H9 (cell line): ENCODE measurements at regions not wholly inside any gene's neighbourhood (a gene's known extent, or its start where the extent isn't known, plus 50 kb on each side); places are given as distances from the start of the nearest gene placed in this dataset.

Experiments used
- DNase-seq: peaks from one replicate; pipeline ENCODE4 v3.0.0-alpha.2; 2017
- H2AFZ ChIP-seq: one replicate; pipeline ENCODE4 v1.6.1; 2013; ENCODE audit warnings: mild to moderate bottlenecking, low read length, control low read depth, moderate library complexity
- H2AK5ac ChIP-seq: 2 replicates; pipeline ENCODE4 v1.6.1; 2013; ENCODE audit warnings: low read length, control low read depth, mixed read lengths; ENCODE audit not compliant: insufficient read length
- H2BK120ac ChIP-seq: one replicate; pipeline ENCODE4 v1.6.1; 2013; ENCODE audit warnings: low read depth, mild to moderate bottlenecking, low read length, control low read depth, inconsistent platforms; ENCODE audit not compliant: poor library complexity, severe bottlenecking
- H2BK12ac ChIP-seq: 2 replicates; pipeline ENCODE4 v1.6.1; 2013; ENCODE audit warnings: low read length, control low read depth, mixed read lengths, low read depth; ENCODE audit not compliant: insufficient read length
- H2BK15ac ChIP-seq: 2 replicates; pipeline ENCODE4 v1.6.1; 2013; ENCODE audit warnings: low read depth, low read length, control low read depth
- H2BK20ac ChIP-seq: one replicate; pipeline ENCODE4 v1.6.1; 2013; ENCODE audit warnings: low read depth, mild to moderate bottlenecking, low read length, control low read depth, inconsistent platforms; ENCODE audit not compliant: poor library complexity, severe bottlenecking
- H2BK5ac ChIP-seq: 2 replicates; pipeline ENCODE4 v1.6.1; 2013; ENCODE audit warnings: low read length, control low read depth, mixed read lengths; ENCODE audit not compliant: insufficient read length
- H3K14ac ChIP-seq: 2 replicates; pipeline ENCODE4 v1.6.1; 2013; ENCODE audit warnings: low read length, control low read depth; ENCODE audit not compliant: insufficient read depth
- H3K18ac ChIP-seq: 2 replicates; pipeline ENCODE4 v1.6.1; 2013; ENCODE audit warnings: low read depth, mild to moderate bottlenecking, mixed read lengths, low read length, control low read depth; ENCODE audit not compliant: insufficient read length
- H3K23ac ChIP-seq: 2 replicates; pipeline ENCODE4 v1.6.1; 2013; ENCODE audit warnings: low read length, control low read depth, mixed read lengths, low read depth; ENCODE audit not compliant: insufficient read length
- H3K23me2 ChIP-seq: 2 replicates; pipeline ENCODE4 v1.6.1; 2013; ENCODE audit warnings: low read depth, mild to moderate bottlenecking, mixed read lengths, low read length, control low read depth; ENCODE audit not compliant: insufficient read length, poor library complexity, severe bottlenecking
- H3K27ac ChIP-seq: 2 replicates; pipeline ENCODE4 v1.5.1; 2013; ENCODE audit warnings: low read length, control low read depth, mixed read lengths, low read depth; ENCODE audit not compliant: insufficient read length
- H3K27me3 ChIP-seq: 2 replicates; pipeline ENCODE4 v1.6.1; 2013; ENCODE audit warnings: low read length, control low read depth, inconsistent platforms; ENCODE audit not compliant: insufficient read depth
- H3K4ac ChIP-seq: 2 replicates; pipeline ENCODE4 v1.6.1; 2013; ENCODE audit warnings: low read depth, mild to moderate bottlenecking, control low read depth, inconsistent platforms, low read length, moderate library complexity
- H3K4me1 ChIP-seq: 2 replicates; pipeline ENCODE4 v1.6.1; 2013; ENCODE audit warnings: low read length, control low read depth, inconsistent platforms; ENCODE audit not compliant: insufficient read depth
- H3K4me2 ChIP-seq: 2 replicates; pipeline ENCODE4 v1.6.1; 2013; ENCODE audit warnings: low read length, control low read depth, mixed read lengths; ENCODE audit not compliant: insufficient read length, insufficient read depth
- H3K56ac ChIP-seq: 2 replicates; pipeline ENCODE4 v1.6.1; 2013; ENCODE audit warnings: low read depth, mild to moderate bottlenecking, mixed read lengths, low read length, control low read depth; ENCODE audit not compliant: insufficient read length
- H3K79me1 ChIP-seq: 2 replicates; pipeline ENCODE4 v1.6.1; 2013; ENCODE audit warnings: low read depth, mild to moderate bottlenecking, moderate library complexity, low read length, control low read depth, inconsistent platforms; ENCODE audit not compliant: insufficient read depth, poor library complexity, severe bottlenecking
- H3K79me2 ChIP-seq: 2 replicates; pipeline ENCODE4 v1.6.1; 2013; ENCODE audit warnings: low read length, control low read depth, inconsistent platforms; ENCODE audit not compliant: insufficient read depth
- H3K9ac ChIP-seq: 2 replicates; pipeline ENCODE4 v1.6.1; 2013; ENCODE audit warnings: low read length, control low read depth, mixed read lengths; ENCODE audit not compliant: insufficient read length; ENCODE audit errors: extremely low read depth
- H3K9me3 ChIP-seq: one replicate; pipeline ENCODE4 v1.6.1; 2013; ENCODE audit warnings: low read depth, low read length, inconsistent platforms; ENCODE audit not compliant: control insufficient read depth
- H3T11ph ChIP-seq: one replicate; pipeline ENCODE4 v1.6.1; 2013; ENCODE audit warnings: mild to moderate bottlenecking, low read length, control low read depth, inconsistent platforms
- H4K20me1 ChIP-seq: one replicate; pipeline ENCODE4 v1.6.1; 2013; ENCODE audit not compliant: control insufficient read depth, insufficient read length, insufficient read depth
- H4K5ac ChIP-seq: 2 replicates; pipeline ENCODE4 v1.6.1; 2013; ENCODE audit warnings: low read depth, mild to moderate bottlenecking, mixed read lengths, low read length, control low read depth; ENCODE audit not compliant: insufficient read length
- H4K8ac ChIP-seq: replicated peaks from 2 replicates; pipeline ENCODE4 v1.6.1; 2013; ENCODE audit warnings: low read length, control low read depth, mixed read lengths, low read depth; ENCODE audit not compliant: insufficient read length
- H4K91ac ChIP-seq: 2 replicates; pipeline ENCODE4 v1.6.1; 2013; ENCODE audit warnings: low read depth, mild to moderate bottlenecking, moderate library complexity, mixed read lengths, low read length, control low read depth; ENCODE audit not compliant: insufficient read length
- H3K27ac Mint-ChIP-seq, 3 experiments: 2 replicates in 2 of 3; 3 replicates in 1 of 3; pipeline ENCODE4 v1.8.0; 2020 to 2021; ENCODE audit warnings: mixed read lengths in 3 of 3, mild to moderate bottlenecking in 1 of 3, moderate library complexity in 1 of 3
- H3K27me3 Mint-ChIP-seq: 2 replicates; pipeline ENCODE4 v1.8.0; 2021; ENCODE audit warnings: low read depth, mild to moderate bottlenecking, moderate library complexity, mixed read lengths
- H3K36me3 Mint-ChIP-seq, 3 experiments: 2 replicates in 2 of 3; 3 replicates in 1 of 3; pipeline ENCODE4 v1.8.0; 2020 to 2021; ENCODE audit warnings: low read depth in 3 of 3, mixed read lengths in 3 of 3; ENCODE audit not compliant: insufficient read depth in 1 of 3
- H3K4me1 Mint-ChIP-seq, 2 experiments: 2 replicates each; pipeline ENCODE4 v1.8.0; 2020; ENCODE audit warnings: mixed read lengths in 2 of 2
- H3K4me3 Mint-ChIP-seq, 2 experiments: 2 replicates in 1 of 2; 3 replicates in 1 of 2; pipeline ENCODE4 v1.8.0; 2020 to 2021; ENCODE audit warnings: mild to moderate bottlenecking in 2 of 2, mixed read lengths in 2 of 2, moderate library complexity in 1 of 2
- H3K9me3 Mint-ChIP-seq, 2 experiments: 2 replicates in 1 of 2; 3 replicates in 1 of 2; pipeline ENCODE4 v1.8.0; 2020; ENCODE audit warnings: mild to moderate bottlenecking in 2 of 2, mixed read lengths in 2 of 2, moderate library complexity in 1 of 2
- WGBS: extraction: QIAGEN DNeasy Blood & Tissue Kit; methylation state at CpG from one replicate; pipeline ENCODE4 v1.1.7; 2013; ENCODE audit warnings: missing lambda C conversion rate, low lambda C conversion rate, mixed read lengths; ENCODE audit not compliant: insufficient read length; ENCODE audit errors: extremely low coverage; 5-methylcytosine and 5-hydroxymethylcytosine counted together
- TF ChIP-seq, protein P1 (sequence below): fragments of 200-600 bp; sonication (generic); conservative IDR thresholded peaks from 3 replicates; pipeline ENCODE4 v1.8.0; 2021; ENCODE audit warnings: antibody characterized with exemption, mild to moderate bottlenecking

DNA sequence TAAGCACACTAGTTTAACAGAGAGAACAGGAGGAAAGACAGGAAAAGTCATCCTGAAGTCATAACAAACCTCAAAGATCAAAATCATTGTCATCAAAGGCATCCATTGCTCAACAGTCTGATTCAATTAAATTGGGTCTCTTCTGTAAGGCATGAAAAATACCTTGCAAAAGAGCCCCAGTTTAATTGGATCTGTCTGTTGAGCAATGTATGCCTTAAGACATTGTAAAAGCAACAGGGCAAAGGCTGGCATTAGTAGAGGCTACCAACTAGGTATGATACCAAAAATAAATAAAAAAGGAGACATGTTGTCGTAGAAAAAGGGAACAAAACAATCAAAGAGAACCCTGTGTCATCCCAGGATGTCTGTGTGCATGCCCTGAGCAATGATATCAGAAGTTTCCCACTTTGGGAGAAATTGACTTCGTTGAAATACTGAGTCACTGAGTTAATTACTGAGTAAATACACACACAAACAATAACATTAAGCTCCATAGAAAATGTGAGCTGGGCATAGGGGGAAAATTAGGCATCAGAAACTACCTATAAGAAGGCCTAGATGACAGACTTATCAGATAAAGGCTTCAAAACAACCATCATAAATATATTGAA is 1013.8 kb upstream of the CITED2 start:
- WGBS, result no CpG with 5 or more reads among the region's 2 CpGs
- Histone ChIP-seq H3K9me3 (peaks cover 14% of the 10 kb centered on the region), H3K9ac (no peak overlapping the region), H2AK5ac (no peak overlapping the region), H2BK5ac (no peak overlapping the region), H4K8ac (no peak overlapping the region), H3K4me1 (no peaks in the 10 kb centered on the region), H3K23ac (no peak overlapping the region), H2BK15ac (no peak overlapping the region), H2BK12ac (no peak overlapping the region), H2BK120ac (no peak overlapping the region), H2BK20ac (no peak overlapping the region), H3K4me2 (no peak overlapping the region), H3K4ac (no peak overlapping the region), H4K20me1 (no peaks in the 10 kb centered on the region), H3K18ac (no peak overlapping the region), H2AFZ (no peak overlapping the region), H3K14ac (no peak overlapping the region), H3K79me2 (no peaks in the 10 kb centered on the region), H3K27me3 (no peaks in the 10 kb centered on the region), H4K5ac (no peak overlapping the region), H4K91ac (no peak overlapping the region), H3K27ac (no peak overlapping the region), H3T11ph (no peak overlapping the region), H3K23me2 (no peaks in the 10 kb centered on the region), H3K79me1 (no peaks in the 10 kb centered on the region), H3K56ac (no peak overlapping the region)
- no peak for DNase-seq
- TF ChIP-seq, protein P1, sequence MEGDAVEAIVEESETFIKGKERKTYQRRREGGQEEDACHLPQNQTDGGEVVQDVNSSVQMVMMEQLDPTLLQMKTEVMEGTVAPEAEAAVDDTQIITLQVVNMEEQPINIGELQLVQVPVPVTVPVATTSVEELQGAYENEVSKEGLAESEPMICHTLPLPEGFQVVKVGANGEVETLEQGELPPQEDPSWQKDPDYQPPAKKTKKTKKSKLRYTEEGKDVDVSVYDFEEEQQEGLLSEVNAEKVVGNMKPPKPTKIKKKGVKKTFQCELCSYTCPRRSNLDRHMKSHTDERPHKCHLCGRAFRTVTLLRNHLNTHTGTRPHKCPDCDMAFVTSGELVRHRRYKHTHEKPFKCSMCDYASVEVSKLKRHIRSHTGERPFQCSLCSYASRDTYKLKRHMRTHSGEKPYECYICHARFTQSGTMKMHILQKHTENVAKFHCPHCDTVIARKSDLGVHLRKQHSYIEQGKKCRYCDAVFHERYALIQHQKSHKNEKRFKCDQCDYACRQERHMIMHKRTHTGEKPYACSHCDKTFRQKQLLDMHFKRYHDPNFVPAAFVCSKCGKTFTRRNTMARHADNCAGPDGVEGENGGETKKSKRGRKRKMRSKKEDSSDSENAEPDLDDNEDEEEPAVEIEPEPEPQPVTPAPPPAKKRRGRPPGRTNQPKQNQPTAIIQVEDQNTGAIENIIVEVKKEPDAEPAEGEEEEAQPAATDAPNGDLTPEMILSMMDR, result no peak
- no peaks in the 10 kb centered on the region for H3K27me3 Mint-ChIP-seq
- H3K9me3 Mint-ChIP-seq, result peaks cover 21 to 24% of the 10 kb centered on the region in 2 experiments
- no peak overlapping the region for H3K4me3 Mint-ChIP-seq
- H3K36me3 Mint-ChIP-seq, result peaks cover 12 to 24% (median 23%) of the 10 kb centered on the region in 3 experiments
- H3K27ac Mint-ChIP-seq, result no peak overlapping the region
- no peaks in the 10 kb centered on the region for H3K4me1 Mint-ChIP-seq
